ENCODE measurements at regions not wholly inside any gene's neighbourhood (a gene's known extent, or its start where the extent isn't known, plus 50 kb on each side); places are given as distances from the start of the nearest gene placed in this dataset.

- ChIA-PET POLR2A (no interaction called here), CTCF (no interaction called here)
- DNase-seq (ENCODE audit: low read depth, low spot score), result no peak
- no peak overlapping the region for H3K4me3 ChIP-seq (ENCODE audit: low read depth, low read length)
- TF ChIP-seq CTCF (IDR thresholded peaks at IDR 0.05; ENCODE audit: insufficient read depth, low read length, missing control alignments), result no peak
Measured at GRCh38 chr3:187951452-187952190, 202.3 kb upstream of the LPP start.

- ChIA-PET POLR2A (no interaction called here), CTCF (no interaction called here)
- no peak for TF ChIP-seq CTCF (IDR thresholded peaks at IDR 0.05; ENCODE audit: insufficient read depth, low read length, missing control alignments)
- DNase-seq (ENCODE audit: low read depth, low spot score), result no peak
- H3K4me3 ChIP-seq (ENCODE audit: low read depth, low read length), result no peak overlapping the region
Measured at GRCh38 chr3:187952849-187953248, 201.1 kb upstream of the LPP start.

GRCh38 chr3:187954516-187954872, 199.5 kb upstream of the LPP start:
- no peak for TF ChIP-seq CTCF (IDR thresholded peaks at IDR 0.05; ENCODE audit: insufficient read depth, low read length, missing control alignments)
- DNase-seq (ENCODE audit: low read depth, low spot score), result no peak
- CTCF ChIA-PET, result interaction anchor here (0.9 to 2.5 kb wide), 3 partner anchors 7 to 214 kb away, joined by 3 to 9 read pairs (median 5); no protein-coding TSS in a partner anchor
- POLR2A ChIA-PET, result interaction anchor here (0.7 to 1.8 kb wide), 2 partner anchors 187 to 209 kb away, joined by 4 to 5 read pairs; partner anchors contain the start of gene BCL6
- H3K4me3 ChIP-seq (ENCODE audit: low read depth, low read length), result no peak overlapping the region

- no peak for TF ChIP-seq CTCF (IDR thresholded peaks at IDR 0.05; ENCODE audit: insufficient read depth, low read length, missing control alignments)
- CTCF ChIA-PET, result interaction anchor here (0.9 to 2.5 kb wide), 5 partner anchors 12 to 310 kb away, joined by 3 to 9 read pairs (median 4); no protein-coding TSS in a partner anchor
- POLR2A ChIA-PET, result interaction anchor here (0.6 to 1.8 kb wide), 5 partner anchors 13 to 251 kb away, joined by 3 to 5 read pairs (median 3); partner anchors contain the start of gene BCL6
- H3K4me3 ChIP-seq (ENCODE audit: low read depth, low read length), result no peak overlapping the region
- peak; percentile 52 for DNase-seq (ENCODE audit: low read depth, low spot score)
Measured at GRCh38 chr3:187954873-187955586, 198.9 kb upstream of the LPP start.

- ChIA-PET POLR2A (interaction anchor here (0.6 to 1.8 kb wide), 4 partner anchors 12 to 251 kb away, joined by 3 to 5 read pairs (median 3); partner anchors contain the start of gene BCL6), CTCF (interaction anchor here (0.9 to 2.5 kb wide), 4 partner anchors 12 to 310 kb away, joined by 3 to 9 read pairs (median 4); no protein-coding TSS in a partner anchor)
- no peak for TF ChIP-seq CTCF (IDR thresholded peaks at IDR 0.05; ENCODE audit: insufficient read depth, low read length, missing control alignments)
- DNase-seq (ENCODE audit: low read depth, low spot score), result no peak
- no peak overlapping the region for H3K4me3 ChIP-seq (ENCODE audit: low read depth, low read length)
Measured at GRCh38 chr3:187955587-187955952, 198.4 kb upstream of the LPP start.

GRCh38 chr3:187957165-187957581, 196.8 kb upstream of the LPP start:
- H3K4me3 ChIP-seq (ENCODE audit: low read depth, low read length), result no peak overlapping the region
- TF ChIP-seq CTCF (IDR thresholded peaks at IDR 0.05; ENCODE audit: insufficient read depth, low read length, missing control alignments), result no peak
- ChIA-PET CTCF (no interaction called here), POLR2A (no interaction called here)
- DNase-seq (ENCODE audit: low read depth, low spot score), result no peak
